ENCODE measurements at regions not wholly inside any gene's neighbourhood (a gene's known extent, or its start where the extent isn't known, plus 50 kb on each side); places are given as distances from the start of the nearest gene placed in this dataset.

DNA sequence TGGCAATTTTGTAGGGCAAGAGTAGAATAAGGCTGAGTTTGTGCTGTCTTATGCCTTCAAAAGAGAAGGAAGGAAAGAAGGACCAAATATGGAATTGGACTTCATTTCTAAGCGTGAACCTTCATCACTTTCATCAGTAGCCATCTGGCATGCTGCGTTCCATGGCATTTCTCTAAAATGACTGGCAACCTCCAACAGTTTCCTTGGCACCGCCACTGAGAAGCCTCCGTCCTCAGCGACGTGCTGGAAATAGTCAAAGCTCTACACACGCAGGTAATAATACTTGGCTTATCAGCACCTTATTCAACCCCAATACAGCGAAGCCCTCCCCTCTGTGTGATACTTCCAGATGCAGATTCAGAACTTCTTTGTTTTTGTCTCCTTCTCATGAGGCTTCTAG, 169.7 kb upstream of the CD180 start:
- no peaks in the 10 kb centered on the region for H3K36me3 ChIP-seq
- no peak for DNase-seq
- TF ChIP-seq CTCF (IDR thresholded peaks at IDR 0.05) (no peak), POLR2AphosphoS5 (IDR thresholded peaks at IDR 0.05) (no peak), EP300 (IDR thresholded peaks at IDR 0.05; ENCODE audit: low read depth) (no peak)
- H3K27ac ChIP-seq = no peak overlapping the region
- 63 to 91% methylated on average over 1 to 8 of the region's 8 CpGs for WGBS, 2 donors (ENCODE audit: low coverage in 1 of 2)
- intact Hi-C loops (cut with DNase I; ENCODE audit: low total_unique reads) (no loop called here), in situ Hi-C loops (cut with MboI; ENCODE audit: low pct_ligation_motif_present in 1 of 4, low pct_unique_long_range_greater_than_20kb in 1 of 4, low sequenced_read_pairs in 3 of 4) (no loop called here)
- no peaks in the 10 kb centered on the region for H3K9me3 ChIP-seq
- H3K4me3 ChIP-seq = no peak overlapping the region
- no peaks in the 10 kb centered on the region for H3K4me1 ChIP-seq
- H3K27me3 ChIP-seq = no peaks in the 10 kb centered on the region

- no peak for DNase-seq
- Histone ChIP-seq H3K9me3 (no peaks in the 10 kb centered on the region), H3K36me3 (no peaks in the 10 kb centered on the region), H3K4me1 (no peaks in the 10 kb centered on the region), H3K4me3 (no peak overlapping the region), H3K27me3 (no peaks in the 10 kb centered on the region), H3K27ac (no peak overlapping the region)
- intact Hi-C loops (cut with DNase I; ENCODE audit: low total_unique reads) (no loop called here), in situ Hi-C loops (cut with MboI; ENCODE audit: low pct_ligation_motif_present in 1 of 4, low pct_unique_long_range_greater_than_20kb in 1 of 4, low sequenced_read_pairs in 3 of 4) (no loop called here)
- 66 to 86% methylated on average over 3 of the region's 3 CpGs for WGBS, 2 donors (ENCODE audit: low coverage in 1 of 2)
- TF ChIP-seq CTCF (IDR thresholded peaks at IDR 0.05) (no peak), POLR2AphosphoS5 (IDR thresholded peaks at IDR 0.05) (no peak), EP300 (IDR thresholded peaks at IDR 0.05; ENCODE audit: low read depth) (no peak), POLR2A (IDR thresholded peaks at IDR 0.05) (no peak)
Measured at GRCh38 chr5:67364381-67364970, 167.9 kb upstream of the CD180 start.

GRCh38 chr5:67363963-67364362, 167.4 kb upstream of the CD180 start:
- no peak for TF ChIP-seq CTCF (IDR thresholded peaks at IDR 0.05)
- no peak for TF ChIP-seq POLR2A (IDR thresholded peaks at IDR 0.05)
- no peak for TF ChIP-seq POLR2AphosphoS5 (IDR thresholded peaks at IDR 0.05)
- in situ Hi-C loops (cut with MboI; ENCODE audit: low pct_ligation_motif_present in 1 of 4, low pct_unique_long_range_greater_than_20kb in 1 of 4, low sequenced_read_pairs in 3 of 4) = no loop called here
- Histone ChIP-seq H3K27me3 (no peaks in the 10 kb centered on the region), H3K4me1 (no peaks in the 10 kb centered on the region), H3K36me3 (no peaks in the 10 kb centered on the region), H3K4me3 (no peak overlapping the region), H3K27ac (no peak overlapping the region), H3K9me3 (no peaks in the 10 kb centered on the region)
- intact Hi-C loops (cut with DNase I; ENCODE audit: low total_unique reads) = no loop called here
- DNase-seq = no peak
- WGBS, 2 donors (ENCODE audit: low coverage in 1 of 2) = 80 to 88% methylated on average over 1 of the region's 1 CpG

DNA sequence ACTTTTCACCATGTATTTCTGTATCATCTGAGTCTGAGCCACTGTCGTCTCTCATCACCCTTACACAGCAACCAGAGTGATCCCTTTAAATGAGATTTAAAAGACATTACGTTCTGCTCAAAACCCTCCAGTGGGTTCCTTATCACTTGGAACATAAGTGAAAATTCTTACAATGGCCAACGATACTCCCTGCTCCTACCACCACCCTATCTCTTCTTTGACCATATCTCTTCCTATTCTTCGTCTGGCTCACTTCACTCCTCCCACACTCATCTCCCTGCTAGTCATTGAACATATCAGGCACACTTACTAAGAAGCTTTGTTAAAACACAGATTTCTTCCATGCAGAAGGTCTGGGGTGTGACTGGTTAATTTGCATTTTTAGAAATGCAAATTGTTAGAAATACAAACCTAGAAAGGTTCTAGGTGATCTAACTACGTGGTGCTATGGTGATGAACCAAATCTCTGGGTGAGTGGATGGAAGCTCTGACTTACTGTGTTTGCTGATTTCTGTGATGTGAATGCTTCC, 166.6 kb upstream of the CD180 start:
- intact Hi-C loops (cut with DNase I; ENCODE audit: low total_unique reads) = no loop called here
- TF ChIP-seq CTCF (IDR thresholded peaks at IDR 0.05) (no peak), POLR2A (IDR thresholded peaks at IDR 0.05) (no peak), EP300 (IDR thresholded peaks at IDR 0.05; ENCODE audit: low read depth) (no peak), POLR2AphosphoS5 (IDR thresholded peaks at IDR 0.05) (no peak)
- no peak overlapping the region for H3K27ac ChIP-seq
- H3K4me3 ChIP-seq = no peak overlapping the region
- WGBS, 2 donors (ENCODE audit: low coverage in 1 of 2) = 90 to 100% methylated on average over 3 to 5 of the region's 5 CpGs
- no peaks in the 10 kb centered on the region for H3K9me3 ChIP-seq
- in situ Hi-C loops (cut with MboI; ENCODE audit: low pct_ligation_motif_present in 1 of 4, low pct_unique_long_range_greater_than_20kb in 1 of 4, low sequenced_read_pairs in 3 of 4) = no loop called here
- H3K4me1 ChIP-seq = no peaks in the 10 kb centered on the region
- DNase-seq = no peak
- no peaks in the 10 kb centered on the region for H3K27me3 ChIP-seq
- no peaks in the 10 kb centered on the region for H3K36me3 ChIP-seq
